GM10266 (cell line): ENCODE measurements at regions not wholly inside any gene's neighbourhood (a gene's known extent, or its start where the extent isn't known, plus 50 kb on each side); places are given as distances from the start of the nearest gene placed in this dataset.

ENCODE experiments used
- DNase-seq: peaks from one replicate; pipeline ENCODE4 v3.0.0; 2012; ENCODE audit errors: extremely low spot score
- TF ChIP-seq, protein P1 (sequence below): IDR thresholded peaks from 2 replicates; pipeline ENCODE4 v1.5.1; 2012; ENCODE audit warnings: mild to moderate bottlenecking, low read depth; ENCODE audit not compliant: control insufficient read depth, insufficient read depth; ENCODE audit errors: missing control alignments

- TF ChIP-seq, protein P1, sequence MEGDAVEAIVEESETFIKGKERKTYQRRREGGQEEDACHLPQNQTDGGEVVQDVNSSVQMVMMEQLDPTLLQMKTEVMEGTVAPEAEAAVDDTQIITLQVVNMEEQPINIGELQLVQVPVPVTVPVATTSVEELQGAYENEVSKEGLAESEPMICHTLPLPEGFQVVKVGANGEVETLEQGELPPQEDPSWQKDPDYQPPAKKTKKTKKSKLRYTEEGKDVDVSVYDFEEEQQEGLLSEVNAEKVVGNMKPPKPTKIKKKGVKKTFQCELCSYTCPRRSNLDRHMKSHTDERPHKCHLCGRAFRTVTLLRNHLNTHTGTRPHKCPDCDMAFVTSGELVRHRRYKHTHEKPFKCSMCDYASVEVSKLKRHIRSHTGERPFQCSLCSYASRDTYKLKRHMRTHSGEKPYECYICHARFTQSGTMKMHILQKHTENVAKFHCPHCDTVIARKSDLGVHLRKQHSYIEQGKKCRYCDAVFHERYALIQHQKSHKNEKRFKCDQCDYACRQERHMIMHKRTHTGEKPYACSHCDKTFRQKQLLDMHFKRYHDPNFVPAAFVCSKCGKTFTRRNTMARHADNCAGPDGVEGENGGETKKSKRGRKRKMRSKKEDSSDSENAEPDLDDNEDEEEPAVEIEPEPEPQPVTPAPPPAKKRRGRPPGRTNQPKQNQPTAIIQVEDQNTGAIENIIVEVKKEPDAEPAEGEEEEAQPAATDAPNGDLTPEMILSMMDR = no peak
- no peak for DNase-seq
Measured at GRCh38 chrX:8873102-8873501, 71.9 kb upstream of the FAM9A start.

- TF ChIP-seq, protein P1 = no peak
- no peak for DNase-seq
Measured at GRCh38 chrX:8870411-8870810, 69.2 kb upstream of the FAM9A start.

GRCh38 chrX:8869812-8870211 is 68.6 kb upstream of the FAM9A start:
- TF ChIP-seq, protein P1 = no peak
- DNase-seq = no peak

DNA sequence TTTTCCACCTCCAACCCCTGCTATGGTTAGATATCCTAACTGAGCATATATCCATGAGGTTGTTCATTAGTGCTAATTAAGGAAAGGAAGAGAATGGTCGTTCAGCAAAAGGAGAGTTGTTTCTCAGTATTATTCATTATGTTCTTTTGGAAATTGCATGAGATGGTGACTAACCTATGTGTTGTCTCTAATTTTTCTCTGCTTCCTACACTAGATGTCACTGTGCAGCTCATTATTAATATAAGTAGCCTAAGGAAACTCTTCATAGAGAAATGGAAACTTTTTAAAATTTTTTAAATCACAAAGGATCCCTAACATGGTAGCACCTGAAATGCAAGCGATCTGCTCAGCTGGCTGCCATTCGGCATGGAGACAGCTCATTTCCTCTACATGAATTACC is 67.7 kb upstream of the FAM9A start:
- DNase-seq = no peak
- TF ChIP-seq, protein P1 = no peak

DNA sequence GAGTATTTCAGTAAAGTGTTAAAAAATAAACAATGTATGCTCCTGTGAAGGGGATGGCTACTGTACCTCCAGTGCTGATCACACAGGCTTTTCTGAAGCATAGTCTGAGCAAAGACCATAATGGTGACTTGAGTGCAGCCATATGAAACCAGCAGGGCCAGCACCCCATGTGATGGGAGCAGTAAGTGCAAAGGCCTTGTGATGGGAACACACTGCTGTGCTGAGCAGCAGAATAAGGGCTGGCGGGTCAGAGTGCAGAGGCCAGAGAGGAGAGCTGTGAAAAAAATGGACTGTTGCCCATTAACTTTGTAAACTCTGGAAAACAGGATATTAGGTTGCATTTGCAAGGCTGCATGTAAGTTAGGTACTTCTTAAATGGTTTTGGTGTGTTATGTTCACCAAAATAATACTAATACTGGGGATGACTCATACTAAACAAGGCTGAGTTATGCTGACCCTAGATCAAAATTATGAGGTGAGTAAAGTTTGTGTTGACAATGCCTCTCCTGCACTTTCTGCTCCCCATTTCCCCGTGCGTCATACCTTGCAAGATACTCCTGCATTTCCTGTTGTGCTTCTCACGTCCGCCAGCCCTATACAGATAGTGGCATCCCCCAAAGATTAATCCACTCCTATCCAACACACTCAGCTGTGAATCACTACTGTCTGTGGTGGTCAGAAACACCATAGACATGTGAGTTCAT is 67.0 kb upstream of the FAM9A start:
- TF ChIP-seq, protein P1 = no peak
- DNase-seq = no peak

GRCh38 chrX:8867406-8867805 is 66.2 kb upstream of the FAM9A start:
- TF ChIP-seq, protein P1 = no peak
- no peak for DNase-seq

DNA sequence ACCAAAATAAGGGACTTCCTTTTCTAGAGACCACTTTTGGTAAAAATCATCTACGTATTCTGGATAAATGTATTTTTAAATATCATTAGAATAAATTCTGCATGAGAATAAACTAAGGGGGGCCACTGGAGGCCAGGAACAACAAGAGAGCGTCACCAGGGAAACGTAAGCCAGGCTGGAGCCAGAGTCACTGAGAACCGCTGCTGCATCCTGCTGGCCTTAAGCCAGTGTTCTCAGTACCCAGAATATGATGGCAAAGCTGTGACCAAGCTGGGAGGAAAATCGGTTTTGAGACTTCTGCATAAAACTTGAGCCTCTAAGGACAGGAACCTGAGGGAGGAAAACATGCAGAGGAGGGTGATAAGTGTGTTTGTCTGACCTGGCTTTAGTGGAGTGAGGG is 63.0 kb upstream of the FAM9A start:
- TF ChIP-seq, protein P1 = no peak
- DNase-seq = no peak
